Smooth muscle cell (in vitro differentiated cells): ENCODE measurements at regions not wholly inside any gene's neighbourhood (a gene's known extent, or its start where the extent isn't known, plus 50 kb on each side); places are given as distances from the start of the nearest gene placed in this dataset.

ENCODE experiments used
- DNase-seq: peaks from one replicate; lab custom pipeline; 2025; ENCODE audit not compliant: unreplicated experiment; lab: John Stamatoyannopoulos, UW
- H2AFZ ChIP-seq: fragments of 200-600 bp; sonication (generic); 2 replicates; pipeline ENCODE4 v1.6.0; 2016; ENCODE audit warnings: antibody characterized with exemption, low read depth, mild to moderate bottlenecking
- H3F3A ChIP-seq: fragments of 200-600 bp; sonication (generic); 2 replicates; pipeline ENCODE4 v1.6.0; 2017; ENCODE audit warnings: antibody characterized with exemption, low read depth
- H3K27ac ChIP-seq: fragments of 200-600 bp; sonication (generic); 2 replicates; pipeline ENCODE4 v1.5.1; 2016; ENCODE audit warnings: low read depth, mild to moderate bottlenecking
- H3K27me3 ChIP-seq: fragments of 200-600 bp; sonication (generic); 2 replicates; pipeline ENCODE4 v1.6.1; 2016; ENCODE audit warnings: low read depth, mild to moderate bottlenecking
- H3K36me3 ChIP-seq: fragments of 200-600 bp; sonication (generic); 2 replicates; pipeline ENCODE4 v1.5.1; 2016; ENCODE audit warnings: low read depth
- H3K4me1 ChIP-seq: fragments of 200-600 bp; sonication (generic); 2 replicates; pipeline ENCODE4 v1.5.1; 2016; ENCODE audit warnings: low read depth
- H3K4me2 ChIP-seq: fragments of 200-600 bp; sonication (generic); 2 replicates; pipeline ENCODE4 v1.6.0; 2016; ENCODE audit warnings: mild to moderate bottlenecking
- H3K4me3 ChIP-seq: fragments of 200-600 bp; sonication (generic); 2 replicates; pipeline ENCODE4 v1.5.1; 2016; ENCODE audit warnings: mild to moderate bottlenecking
- H3K79me2 ChIP-seq: fragments of 200-600 bp; sonication (generic); 2 replicates; pipeline ENCODE4 v1.6.0; 2016; ENCODE audit warnings: low read depth, mild to moderate bottlenecking
- H3K9ac ChIP-seq: fragments of 200-600 bp; sonication (generic); 2 replicates; pipeline ENCODE4 v1.6.0; 2016; ENCODE audit warnings: low read depth
- H3K9me3 ChIP-seq: fragments of 200-600 bp; sonication (generic); replicated peaks from 2 replicates; pipeline ENCODE4 v1.5.1; 2016; ENCODE audit warnings: low read depth
- H4K20me1 ChIP-seq: fragments of 200-600 bp; sonication (generic); 2 replicates; pipeline ENCODE4 v1.6.0; 2016; ENCODE audit warnings: low read depth
- CTCF ChIP-seq: fragments of 200-600 bp; sonication (generic); IDR thresholded peaks from 2 replicates; pipeline ENCODE4 v1.5.1; 2017; ENCODE audit warnings: borderline replicate concordance, mild to moderate bottlenecking, antibody characterized with exemption; ENCODE audit not compliant: insufficient read depth, poor library complexity, severe bottlenecking
- WGBS: methylation state at CpG from one replicate; pipeline ENCODE4 v1.1.7; 2016; ENCODE audit warnings: low lambda C conversion rate; 5-methylcytosine and 5-hydroxymethylcytosine counted together

DNA sequence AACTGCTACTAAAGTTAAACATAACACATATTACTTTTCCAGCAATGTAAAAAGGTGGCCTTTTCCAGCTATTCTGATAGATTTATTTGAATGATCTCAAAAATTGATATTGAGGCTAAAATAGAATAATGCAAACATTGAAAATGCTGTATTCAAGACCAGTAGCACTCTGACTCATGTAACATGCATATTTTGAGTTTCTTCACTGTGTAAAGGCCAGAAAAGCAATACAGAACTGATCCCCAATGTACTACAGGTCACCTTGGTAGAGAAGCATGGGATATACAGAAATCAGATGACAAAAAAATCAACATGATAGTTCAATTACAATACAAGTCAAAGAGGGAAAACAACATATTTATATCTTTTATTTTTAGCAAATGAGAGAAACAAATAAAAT, 419.6 kb downstream of the DIPK2A start:
- no peak overlapping the region for H3K4me3 ChIP-seq
- no peak overlapping the region for H2AFZ ChIP-seq
- H3K27ac ChIP-seq, result no peak overlapping the region
- no peaks in the 10 kb centered on the region for H4K20me1 ChIP-seq
- H3K4me2 ChIP-seq, result no peak overlapping the region
- H3K79me2 ChIP-seq, result no peaks in the 10 kb centered on the region
- TF ChIP-seq CTCF, result no peak
- no peaks in the 10 kb centered on the region for H3K9me3 ChIP-seq
- no peak overlapping the region for H3K9ac ChIP-seq
- no peaks in the 10 kb centered on the region for H3K4me1 ChIP-seq
- H3K27me3 ChIP-seq, result no peaks in the 10 kb centered on the region
- no peaks in the 10 kb centered on the region for H3K36me3 ChIP-seq
- DNase-seq, result no peak
- no peaks in the 10 kb centered on the region for H3F3A ChIP-seq

DNA sequence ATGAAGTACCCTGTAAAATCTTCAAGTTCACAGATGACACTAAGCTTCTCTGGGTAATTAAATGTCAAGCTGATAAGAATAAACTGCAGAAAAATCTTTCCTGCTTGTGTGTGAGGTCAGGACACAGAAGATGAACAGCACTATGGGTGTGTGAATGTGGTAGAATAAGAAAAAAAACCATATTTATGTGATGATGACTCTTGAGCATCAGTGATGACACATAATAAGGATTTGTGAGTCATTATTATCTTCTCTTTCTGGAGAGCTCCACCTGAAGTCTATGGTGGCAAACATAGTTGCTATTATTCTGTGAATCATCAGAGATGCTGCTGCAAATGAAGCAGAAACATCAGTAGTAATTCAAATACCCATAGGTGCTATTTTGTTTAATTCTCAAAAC, 422.4 kb downstream of the DIPK2A start:
- H3F3A ChIP-seq, result no peaks in the 10 kb centered on the region
- H3K36me3 ChIP-seq, result no peaks in the 10 kb centered on the region
- no peak overlapping the region for H3K4me3 ChIP-seq
- no peak for DNase-seq
- no peaks in the 10 kb centered on the region for H3K9me3 ChIP-seq
- no peak overlapping the region for H3K27ac ChIP-seq
- H3K4me1 ChIP-seq, result no peaks in the 10 kb centered on the region
- no peak for TF ChIP-seq CTCF
- H3K4me2 ChIP-seq, result no peak overlapping the region
- no peaks in the 10 kb centered on the region for H3K27me3 ChIP-seq
- H3K9ac ChIP-seq, result no peak overlapping the region
- H3K79me2 ChIP-seq, result no peaks in the 10 kb centered on the region
- no peaks in the 10 kb centered on the region for H4K20me1 ChIP-seq
- H2AFZ ChIP-seq, result no peak overlapping the region

- Histone ChIP-seq H3K9ac (peak overlapping the region; percentile 6), H2AFZ (no peak overlapping the region), H3K9me3 (peaks cover 6% of the 10 kb centered on the region), H4K20me1 (no peaks in the 10 kb centered on the region), H3K4me1 (no peaks in the 10 kb centered on the region), H3F3A (no peaks in the 10 kb centered on the region), H3K27me3 (no peaks in the 10 kb centered on the region), H3K79me2 (no peaks in the 10 kb centered on the region), H3K36me3 (peaks cover 4% of the 10 kb centered on the region), H3K4me3 (no peak overlapping the region), H3K27ac (peak overlapping the region; percentile 58), H3K4me2 (peak overlapping the region; percentile 69)
- TF ChIP-seq CTCF, result no peak
- WGBS, result 60% methylated on average over 5 of the region's 5 CpGs
- no peak for DNase-seq
Measured at GRCh38 chr3:144402430-144402829, 430.8 kb downstream of the DIPK2A start.

DNA sequence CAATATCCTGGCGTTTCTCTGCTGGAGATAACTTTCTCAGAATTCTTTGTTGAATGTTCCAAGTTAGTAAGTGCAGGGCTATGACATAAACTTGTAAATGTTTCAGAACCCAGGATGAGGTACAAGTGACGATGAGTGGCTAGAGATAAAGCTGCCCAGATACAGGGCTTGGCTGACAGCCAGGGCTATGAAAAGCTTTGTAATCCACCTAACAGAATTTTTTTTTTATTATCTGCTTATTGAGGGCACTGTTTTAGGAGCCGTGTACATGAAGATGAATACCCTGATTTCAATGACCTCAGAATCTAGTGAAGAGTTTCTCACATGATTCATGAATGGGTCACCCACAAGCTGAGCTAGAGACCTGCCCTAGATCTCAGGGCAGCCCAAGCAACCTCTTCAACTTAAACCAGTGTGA, 431.4 kb downstream of the DIPK2A start:
- peaks cover 4% of the 10 kb centered on the region for H3K36me3 ChIP-seq
- no peaks in the 10 kb centered on the region for H3K4me1 ChIP-seq
- no peak overlapping the region for H2AFZ ChIP-seq
- DNase-seq, result no peak
- no peak overlapping the region for H3K4me3 ChIP-seq
- peak overlapping the region; percentile 69 for H3K4me2 ChIP-seq
- H3K27ac ChIP-seq, result peak overlapping the region; percentile 58
- peak overlapping the region; percentile 6 for H3K9ac ChIP-seq
- no peaks in the 10 kb centered on the region for H3F3A ChIP-seq
- no peaks in the 10 kb centered on the region for H4K20me1 ChIP-seq
- H3K79me2 ChIP-seq, result no peaks in the 10 kb centered on the region
- H3K9me3 ChIP-seq, result peaks cover 6% of the 10 kb centered on the region
- TF ChIP-seq CTCF, result no peak
- H3K27me3 ChIP-seq, result no peaks in the 10 kb centered on the region
- 16% methylated on average over 3 of the region's 3 CpGs for WGBS
